Transverse colon (tissue), 4 donors: ENCODE measurements at regions not wholly inside any gene's neighbourhood (a gene's known extent, or its start where the extent isn't known, plus 50 kb on each side); places are given as distances from the start of the nearest gene placed in this dataset.

Experiments
- CTCF ChIP-seq, 5 experiments: fragments of 200-600 bp in 3 of 5; fragments of 450-650 bp in 2 of 5; sonication (generic) in 3 of 5; IDR thresholded peaks; 1 replicate in 2 of 5; 2 replicates in 3 of 5; pipeline ENCODE4 v1.5.1; 2016 to 2017; ENCODE audit warnings: antibody characterized with exemption in 5 of 5, inconsistent platforms in 3 of 5, mild to moderate bottlenecking in 2 of 5, moderate library complexity in 1 of 5
- EP300 ChIP-seq: sonication (generic); formaldehyde crosslinking; IDR thresholded peaks from one replicate; pipeline ENCODE4 v1.6.1; 2017; ENCODE audit warnings: antibody characterized with exemption, low read depth
- POLR2A ChIP-seq: fragments of 450-650 bp; IDR thresholded peaks from one replicate; pipeline ENCODE4 v1.6.1; 2016; ENCODE audit warnings: antibody characterized with exemption, mild to moderate bottlenecking, moderate library complexity
- POLR2AphosphoS5 ChIP-seq, 3 donors: sonication (generic); formaldehyde crosslinking; IDR thresholded peaks; one replicate each; pipeline ENCODE4 v1.6.1; 2016; ENCODE audit warnings: antibody characterized with exemption in 3 of 3

- TF ChIP-seq POLR2A (no peak), CTCF (IDR thresholded peaks at IDR 0.05) (no peak), POLR2AphosphoS5 (IDR thresholded peaks at IDR 0.05) (no peak), EP300 (no peak)
Observed at GRCh38 chr20:19830211-19830785, 72.2 kb downstream of the RIN2 start.
